DMS 273 (cell line): ENCODE measurements at regions not wholly inside any gene's neighbourhood (a gene's known extent, or its start where the extent isn't known, plus 50 kb on each side); places are given as distances from the start of the nearest gene placed in this dataset.
A peak's percentile ranks its signal among the peaks of the same experiment; 100 is the strongest.
"Not testable (repeated sequence)": the region's sequence is repeated elsewhere in the genome, so short reads cannot be mapped to it uniquely, and the experiment has no call there.

Source experiments
- DNase-seq: peaks from one replicate; lab custom pipeline; 2025; ENCODE audit not compliant: unreplicated experiment; lab: John Stamatoyannopoulos, UW

GRCh38 chr3:155995525-155996370 is 124.6 kb upstream of the KCNAB1 start:
- DNase-seq = peak; percentile 79

- DNase-seq = no peak
These were observed 123.5 kb upstream of the KCNAB1 start for GRCh38 chr3:155996882-155997281.

- not testable (repeated sequence) for DNase-seq
These were observed 122.2 kb upstream of the KCNAB1 start for GRCh38 chr3:155998173-155998572.

- DNase-seq = no peak
These were observed 114.6 kb upstream of the KCNAB1 start for GRCh38 chr3:156005736-156006135.

GRCh38 chr3:156010829-156011228 is 109.5 kb upstream of the KCNAB1 start:
- DNase-seq = peak; percentile 72

GRCh38 chr3:156014489-156014888 is 105.9 kb upstream of the KCNAB1 start:
- no peak for DNase-seq

GRCh38 chr3:156016902-156017301 is 103.5 kb upstream of the KCNAB1 start:
- DNase-seq = no peak

- DNase-seq = peak; percentile 43
These were observed 102.9 kb upstream of the KCNAB1 start for GRCh38 chr3:156017352-156018030.

GRCh38 chr3:156024904-156025533 is 95.4 kb upstream of the KCNAB1 start:
- DNase-seq = no peak

GRCh38 chr3:156029208-156029607 is 91.2 kb upstream of the KCNAB1 start:
- DNase-seq = no peak

GRCh38 chr3:156030723-156031122 is 89.7 kb upstream of the KCNAB1 start:
- no peak for DNase-seq

- no peak for DNase-seq
These were observed 87.0 kb upstream of the KCNAB1 start for GRCh38 chr3:156033428-156033827.

- no peak for DNase-seq
These were observed 85.2 kb upstream of the KCNAB1 start for GRCh38 chr3:156035158-156035557.

GRCh38 chr3:156036258-156037053 is 83.9 kb upstream of the KCNAB1 start:
- DNase-seq = no peak

- peak; percentile 8 for DNase-seq
These were observed 83.0 kb upstream of the KCNAB1 start for GRCh38 chr3:156037356-156037755.

GRCh38 chr3:156038869-156039268 is 81.5 kb upstream of the KCNAB1 start:
- DNase-seq = no peak

- no peak for DNase-seq
These were observed 80.3 kb upstream of the KCNAB1 start for GRCh38 chr3:156040041-156040440.

- not testable (repeated sequence) for DNase-seq
These were observed 79.0 kb upstream of the KCNAB1 start for GRCh38 chr3:156041216-156041841.

GRCh38 chr3:156041856-156042255 is 78.5 kb upstream of the KCNAB1 start:
- not testable (repeated sequence) for DNase-seq

GRCh38 chr3:156043832-156044633 is 76.3 kb upstream of the KCNAB1 start:
- peak; percentile 68 for DNase-seq
